GM10266 (cell line): ENCODE measurements at regions not wholly inside any gene's neighbourhood (a gene's known extent, or its start where the extent isn't known, plus 50 kb on each side); places are given as distances from the start of the nearest gene placed in this dataset.

Experiments used
- DNase-seq: peaks from one replicate; pipeline ENCODE4 v3.0.0; 2012; ENCODE audit errors: extremely low spot score
- CTCF ChIP-seq: IDR thresholded peaks from 2 replicates; pipeline ENCODE4 v1.5.1; 2012; ENCODE audit warnings: mild to moderate bottlenecking, low read depth; ENCODE audit not compliant: control insufficient read depth, insufficient read depth; ENCODE audit errors: missing control alignments

- TF ChIP-seq CTCF, result no peak
- no peak for DNase-seq
Measured at GRCh38 chr2:234673501-234673900, 176.6 kb upstream of the ARL4C start.

- no peak for DNase-seq
- TF ChIP-seq CTCF, result no peak
Measured at GRCh38 chr2:234672498-234673150, 175.7 kb upstream of the ARL4C start.

DNA sequence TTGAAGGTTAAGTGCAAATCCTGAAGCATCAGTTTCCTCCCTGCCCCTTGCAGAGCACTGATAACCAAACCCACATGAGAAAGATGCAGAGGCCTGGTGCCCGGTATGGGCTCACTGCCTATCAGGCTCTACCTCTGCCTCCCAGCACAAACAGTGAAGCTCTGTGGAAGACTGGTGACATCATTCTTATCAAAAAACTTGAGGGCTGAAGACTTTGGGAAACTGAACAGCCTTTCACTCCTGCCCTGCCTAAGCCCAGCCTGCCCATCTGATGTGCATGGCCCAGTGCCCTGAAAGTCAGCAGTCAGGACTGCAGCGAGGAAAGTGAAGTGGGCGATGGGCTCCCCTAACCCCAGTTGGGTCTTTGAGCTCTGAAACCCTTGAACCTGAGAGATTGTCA lies 174.8 kb upstream of the ARL4C start:
- DNase-seq, result no peak
- no peak for TF ChIP-seq CTCF

- DNase-seq, result no peak
- no peak for TF ChIP-seq CTCF
Measured at GRCh38 chr2:234671231-234671630, 174.3 kb upstream of the ARL4C start.

- no peak for DNase-seq
- no peak for TF ChIP-seq CTCF
Measured at GRCh38 chr2:234670806-234671205, 173.9 kb upstream of the ARL4C start.

DNA sequence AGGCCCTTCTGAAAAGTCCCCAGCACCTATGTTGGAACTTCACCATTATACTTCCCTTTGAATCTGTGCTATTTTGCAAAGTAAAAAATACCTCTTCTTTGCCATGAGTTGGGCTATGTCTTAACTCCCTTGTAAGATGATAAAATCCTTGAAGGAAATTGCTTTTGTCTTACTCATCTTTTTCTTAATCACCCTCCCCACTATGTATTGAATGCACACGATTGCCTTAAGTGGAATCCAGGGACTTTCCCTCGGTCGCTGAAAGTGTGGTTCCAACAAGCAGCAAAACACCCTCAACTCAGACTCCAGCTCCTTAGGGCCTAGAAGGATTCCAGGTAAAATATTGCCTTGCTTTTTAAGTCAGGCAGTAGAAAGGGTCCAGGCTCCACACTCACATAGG lies 173.2 kb upstream of the ARL4C start:
- TF ChIP-seq CTCF, result no peak

DNA sequence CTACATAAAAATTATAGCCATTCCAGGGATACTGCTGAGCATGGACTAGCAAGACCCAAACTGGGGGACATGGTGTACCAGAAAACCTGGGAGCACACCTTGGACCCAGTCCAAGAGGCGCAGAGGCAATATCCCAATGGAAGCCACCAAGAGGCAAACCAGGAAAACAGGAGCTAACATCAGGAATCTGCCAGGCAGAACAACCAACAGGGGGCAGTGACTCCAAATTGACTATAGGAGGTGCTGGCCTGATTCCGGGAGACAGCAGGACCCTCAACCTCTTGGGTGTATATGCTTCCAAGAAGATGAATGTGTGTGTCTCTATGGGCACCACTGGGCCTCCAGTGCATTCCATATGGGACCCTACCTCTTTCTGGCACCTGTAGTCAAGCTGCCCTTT lies 172.7 kb upstream of the ARL4C start:
- no peak for TF ChIP-seq CTCF
- no peak for DNase-seq

More for the DNA sequence above, 173.2 kb upstream of the ARL4C start:
- no peak for DNase-seq
